HuH-7 (cell line): ENCODE measurements at regions not wholly inside any gene's neighbourhood (a gene's known extent, or its start where the extent isn't known, plus 50 kb on each side); places are given as distances from the start of the nearest gene placed in this dataset.
"Not testable (repeated sequence)": the region's sequence is repeated elsewhere in the genome, so short reads cannot be mapped to it uniquely, and the experiment has no call there.

Source experiments
- DNase-seq: peaks from one replicate; pipeline ENCODE4 v3.0.0; 2011; ENCODE audit warnings: low spot score

DNA sequence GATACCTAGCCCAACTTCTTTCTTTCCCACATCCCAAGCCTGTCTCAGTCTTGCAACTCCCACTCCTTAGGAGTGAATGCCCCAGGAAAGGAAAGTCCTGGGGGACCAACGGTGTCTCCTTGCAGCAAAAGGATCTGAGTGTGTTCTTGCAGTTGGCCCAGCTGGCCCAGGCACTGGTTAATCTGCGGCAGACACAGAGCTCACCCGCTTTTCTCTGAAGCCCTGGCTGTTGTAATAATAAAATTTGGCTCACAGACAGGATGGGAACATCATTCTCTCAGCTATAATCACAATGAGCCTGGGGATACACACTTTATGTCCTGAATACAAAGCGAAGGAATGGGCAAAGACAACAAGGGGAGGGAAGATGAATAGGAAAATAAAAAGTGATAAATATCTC is 185.6 kb upstream of the ADRA1D start:
- DNase-seq = no peak

DNA sequence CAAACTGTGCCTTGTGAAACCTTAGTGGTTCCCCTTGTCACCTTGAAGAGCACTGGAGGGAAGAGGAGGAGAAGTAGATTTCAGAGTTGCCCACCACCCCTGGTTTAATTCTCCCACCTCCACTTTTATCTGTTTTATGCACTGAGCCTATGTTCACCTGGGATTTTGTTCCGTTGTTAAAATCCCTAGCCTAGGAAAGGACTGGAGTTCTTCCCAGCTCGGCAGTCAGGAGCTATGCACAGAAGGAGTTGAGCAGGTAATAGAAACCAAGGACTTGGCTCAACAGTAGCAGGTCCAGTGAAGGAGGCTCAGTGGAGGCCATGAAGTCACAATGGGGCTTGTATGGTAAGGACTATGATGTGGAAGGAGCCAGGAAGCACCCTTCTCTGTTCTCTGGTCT is 182.4 kb upstream of the ADRA1D start:
- DNase-seq = no peak

DNA sequence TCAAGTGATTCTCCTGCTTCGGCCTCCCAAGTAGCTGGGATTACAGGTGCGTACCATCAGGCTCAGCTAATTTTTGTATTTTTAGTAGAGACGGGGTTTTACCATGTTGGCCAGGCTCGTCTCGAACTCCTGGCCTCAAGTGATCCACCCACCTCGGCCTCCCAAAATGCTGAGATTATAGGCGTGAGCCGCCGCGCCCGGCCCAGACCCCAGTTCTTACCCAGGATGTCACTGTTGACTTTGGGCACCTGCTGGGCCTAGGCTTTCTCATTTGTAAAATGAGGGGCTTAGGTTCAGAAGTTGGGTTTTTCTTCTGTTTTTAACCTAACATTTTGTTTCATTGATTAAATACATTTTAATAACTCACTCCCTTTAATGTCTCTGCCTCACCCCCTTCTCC is 181.7 kb upstream of the ADRA1D start:
- DNase-seq = not testable (repeated sequence)

DNA sequence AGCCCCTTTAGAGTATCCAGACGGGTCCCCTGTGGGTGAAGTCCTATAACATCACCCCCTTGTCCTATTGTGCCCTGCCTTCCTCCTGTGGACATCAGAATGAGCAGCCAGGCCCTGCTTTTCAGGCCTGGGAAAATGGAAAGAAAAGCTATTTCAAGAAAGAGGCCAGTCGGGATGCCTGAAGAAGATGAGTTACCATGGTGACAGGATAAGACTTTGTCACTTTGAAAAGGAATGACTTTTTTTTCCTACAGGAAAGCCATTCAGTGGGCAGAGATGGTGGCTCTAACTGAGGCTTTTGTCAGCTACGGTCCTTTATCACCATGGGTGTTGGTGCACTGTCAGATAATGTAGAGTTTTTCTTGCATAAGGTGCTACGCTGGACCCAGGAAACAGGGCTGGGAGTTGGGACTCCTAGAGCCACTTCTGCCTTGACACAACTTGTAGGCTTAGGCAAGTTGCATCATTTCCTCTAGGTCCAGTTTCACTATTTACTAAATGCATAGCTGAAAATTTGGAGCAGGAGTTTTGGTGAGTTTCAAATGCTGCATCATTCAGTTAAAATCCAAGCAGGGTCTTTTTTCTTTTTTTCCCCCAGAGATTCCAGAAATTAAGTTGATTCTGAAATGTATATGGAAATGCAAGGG is 179.0 kb upstream of the ADRA1D start:
- DNase-seq = no peak

DNA sequence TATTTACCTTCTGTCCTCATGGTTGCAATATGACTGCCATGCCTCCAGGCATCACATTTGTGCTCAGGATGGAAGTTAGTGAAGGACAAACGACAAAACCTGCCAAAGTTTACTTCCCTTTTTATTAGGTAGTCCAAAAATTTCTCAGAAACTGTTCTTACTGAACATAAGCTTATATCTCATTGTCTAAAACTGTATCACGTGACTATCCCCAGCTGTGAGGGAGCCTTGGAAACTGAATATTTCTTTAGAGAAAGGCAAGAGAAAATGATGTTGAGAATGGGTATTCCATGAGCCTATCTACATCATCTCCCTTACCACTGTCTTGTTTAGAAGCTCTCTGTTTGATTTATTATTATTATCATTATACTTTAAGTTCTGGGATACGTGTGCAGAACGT is 169.1 kb upstream of the ADRA1D start:
- DNase-seq = no peak

DNA sequence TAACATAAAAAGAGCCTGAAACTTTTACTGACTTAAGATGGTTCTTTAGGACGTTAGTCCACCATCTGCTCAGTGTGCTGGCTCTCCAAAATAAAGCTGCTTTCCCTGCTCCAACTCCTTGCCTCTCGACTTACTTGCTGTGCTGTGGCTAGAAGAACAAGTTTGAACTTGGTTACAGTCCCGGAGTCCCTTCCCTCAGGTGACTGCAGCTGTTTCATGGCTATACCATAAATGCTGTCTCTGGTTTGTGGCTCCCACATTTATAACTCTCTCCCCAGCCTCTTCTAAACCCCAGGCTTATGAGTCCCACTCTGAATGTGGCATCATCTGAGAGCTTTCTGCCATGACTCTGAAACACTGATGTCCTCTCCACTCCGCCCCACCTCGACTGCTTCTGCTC is 166.2 kb upstream of the ADRA1D start:
- no peak for DNase-seq

DNA sequence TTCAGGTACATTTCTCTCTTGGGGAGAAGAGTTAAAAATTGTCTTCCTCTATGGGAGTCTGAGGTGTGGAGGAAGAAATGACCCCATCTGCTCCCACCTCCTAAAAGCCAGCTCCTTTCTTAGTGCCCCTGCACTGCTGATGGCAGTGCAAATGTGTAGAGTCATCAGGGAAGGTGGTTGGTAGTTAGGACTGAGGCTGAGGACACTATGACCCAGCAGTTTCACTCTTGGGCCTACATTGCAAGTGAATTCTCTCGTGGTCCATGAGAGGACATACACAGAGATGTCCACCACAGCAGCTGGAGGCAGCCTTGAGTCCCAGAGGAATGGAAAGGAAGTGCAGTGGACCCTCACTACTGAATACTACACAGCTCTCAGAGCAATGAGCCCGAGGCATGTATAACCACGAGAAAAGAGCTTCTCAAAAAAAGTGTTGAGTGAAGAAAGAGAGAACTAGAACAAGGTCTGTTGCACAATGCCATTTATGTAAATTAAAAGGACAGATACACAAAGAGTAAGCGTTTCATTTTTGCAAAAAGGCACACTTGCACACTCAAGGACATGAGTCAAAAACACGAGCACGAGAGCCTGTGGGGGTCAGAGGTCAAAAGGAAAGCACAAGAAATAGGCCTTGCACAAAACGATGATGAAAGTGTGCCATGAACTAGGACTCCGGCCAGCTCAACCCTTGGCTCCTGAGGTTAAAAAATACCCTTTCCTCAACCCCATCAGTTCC is 164.4 kb upstream of the ADRA1D start:
- no peak for DNase-seq

DNA sequence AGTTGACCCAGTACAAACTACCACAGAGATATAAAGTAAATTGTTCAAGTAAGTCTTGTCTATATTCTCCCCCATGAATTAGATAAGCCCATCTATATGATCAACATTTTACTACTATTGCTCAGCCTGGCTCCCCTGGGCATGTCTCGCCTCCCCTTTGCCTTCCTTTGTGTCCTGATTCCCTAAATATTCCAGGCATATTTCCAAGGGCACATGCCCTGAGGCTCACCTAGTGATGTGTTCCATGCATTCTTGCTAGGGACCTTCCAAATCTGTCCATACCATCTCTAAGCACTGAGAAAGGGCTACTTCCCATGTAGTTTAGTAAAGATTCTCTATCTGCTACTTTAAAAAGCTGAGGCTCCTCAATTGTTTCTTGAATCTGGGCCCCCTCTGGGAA is 163.1 kb upstream of the ADRA1D start:
- no peak for DNase-seq

DNA sequence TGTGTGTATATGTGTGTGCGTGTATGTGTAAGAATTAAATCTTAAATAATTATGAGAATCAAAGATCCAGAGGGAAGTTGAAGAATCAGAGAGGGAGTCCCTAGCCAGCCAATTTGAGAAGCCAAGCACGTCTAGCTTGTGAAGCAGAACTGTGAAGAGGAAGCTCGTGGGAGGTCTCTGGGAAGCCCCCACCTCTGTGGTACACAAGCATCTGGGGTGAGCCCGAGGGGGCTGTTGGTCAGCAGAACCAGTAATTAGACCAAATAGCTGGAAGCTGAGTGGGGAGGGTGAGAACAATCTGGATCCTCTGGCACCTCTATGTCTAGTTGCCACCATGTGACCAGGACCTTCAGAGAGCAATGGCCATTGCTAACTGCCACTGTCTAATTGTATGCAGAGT is 162.7 kb upstream of the ADRA1D start:
- no peak for DNase-seq

DNA sequence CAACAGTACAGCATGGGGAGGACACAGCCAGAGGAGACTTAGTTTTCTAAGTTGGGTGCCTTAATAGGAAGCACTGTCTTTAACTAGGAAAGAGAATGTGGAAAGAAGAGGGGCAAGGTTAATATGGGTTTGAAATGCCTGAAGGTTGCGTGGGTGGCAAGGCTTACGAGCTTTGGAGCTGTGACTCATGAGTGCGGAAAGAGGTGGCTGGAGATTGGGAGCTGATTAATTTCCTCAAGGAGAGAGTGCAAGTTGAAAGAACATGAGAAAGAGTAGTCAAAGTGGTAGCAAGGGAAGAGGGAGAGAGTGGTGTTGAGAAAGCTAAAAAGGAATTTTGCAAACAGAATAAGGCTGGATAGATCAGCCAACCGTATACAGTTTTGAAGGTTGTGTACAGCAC is 157.5 kb upstream of the ADRA1D start:
- DNase-seq = no peak

DNA sequence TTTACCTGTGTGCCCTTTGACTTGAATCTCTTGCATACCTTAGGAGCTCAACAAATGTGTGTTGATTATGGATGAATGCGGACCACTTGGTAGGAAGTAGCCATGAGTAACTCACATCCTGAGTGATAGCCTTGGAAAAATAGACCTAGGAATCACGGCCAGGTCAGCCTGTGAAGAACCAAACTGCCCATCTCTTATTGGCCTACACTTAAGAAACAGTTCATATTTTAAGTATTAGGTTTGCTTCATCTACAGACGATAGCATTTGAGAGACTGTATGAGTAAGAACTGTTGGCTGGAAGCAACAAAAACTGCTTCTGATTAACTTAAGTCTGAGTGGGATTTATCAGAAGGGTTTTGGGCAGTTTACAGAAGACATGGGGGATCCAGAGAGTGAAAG is 152.5 kb upstream of the ADRA1D start:
- no peak for DNase-seq

DNA sequence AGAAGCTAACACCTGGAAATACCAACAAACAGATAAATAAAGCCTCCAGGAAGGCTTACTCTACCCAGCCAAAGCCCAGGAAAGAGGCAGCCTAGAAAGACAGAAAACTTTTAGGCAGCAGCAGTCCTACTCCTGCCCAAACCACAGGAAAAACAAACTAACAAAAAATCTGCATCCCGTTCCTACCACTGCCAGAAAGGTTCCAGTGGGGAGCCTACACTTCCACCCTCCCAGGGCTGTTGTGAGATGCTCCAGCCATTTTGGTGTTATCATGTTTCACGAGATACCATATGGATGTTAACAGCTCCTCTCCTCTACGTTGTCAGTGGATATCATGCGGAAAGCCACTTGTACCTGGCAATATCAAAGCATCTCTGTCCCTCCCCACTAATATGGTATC is 135.9 kb upstream of the ADRA1D start:
- no peak for DNase-seq

DNA sequence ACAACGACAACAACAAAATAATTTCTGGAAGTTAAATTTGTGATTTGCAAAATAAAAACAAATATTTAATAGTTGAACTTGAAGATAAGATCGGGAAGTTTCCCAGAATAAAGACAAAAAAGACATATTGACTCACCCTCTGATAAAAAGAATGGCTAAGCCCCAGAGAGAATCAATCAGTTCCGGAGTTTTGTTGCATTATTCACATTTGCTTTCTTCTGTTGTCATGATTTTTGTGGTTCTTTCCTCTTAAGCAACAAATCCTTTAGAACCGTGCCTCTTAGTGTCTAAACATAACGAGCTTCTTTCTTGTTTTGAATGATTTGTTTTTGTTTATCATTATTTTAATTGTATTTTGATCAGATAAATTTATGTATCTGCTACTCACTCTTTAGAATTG is 134.9 kb upstream of the ADRA1D start:
- no peak for DNase-seq

DNA sequence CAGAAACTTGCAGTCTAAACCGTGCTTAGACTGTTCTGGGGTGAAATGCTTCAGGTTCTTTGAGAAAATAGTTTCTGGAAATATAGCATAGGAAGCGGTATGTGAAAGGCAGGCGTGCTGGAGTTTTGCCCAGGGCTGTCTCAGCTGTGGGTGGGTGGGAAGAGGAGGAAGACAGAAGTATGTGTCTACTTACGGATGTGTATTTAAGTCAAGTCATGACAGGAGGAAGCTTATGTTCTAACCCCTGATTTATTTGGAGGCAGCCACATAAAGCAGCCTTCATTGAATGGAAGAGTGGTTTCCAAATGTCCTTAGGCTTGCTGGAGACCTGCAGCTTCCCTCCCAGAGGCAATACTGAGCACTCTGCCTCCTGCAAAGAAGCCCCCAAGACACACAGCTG is 126.8 kb upstream of the ADRA1D start:
- no peak for DNase-seq

DNA sequence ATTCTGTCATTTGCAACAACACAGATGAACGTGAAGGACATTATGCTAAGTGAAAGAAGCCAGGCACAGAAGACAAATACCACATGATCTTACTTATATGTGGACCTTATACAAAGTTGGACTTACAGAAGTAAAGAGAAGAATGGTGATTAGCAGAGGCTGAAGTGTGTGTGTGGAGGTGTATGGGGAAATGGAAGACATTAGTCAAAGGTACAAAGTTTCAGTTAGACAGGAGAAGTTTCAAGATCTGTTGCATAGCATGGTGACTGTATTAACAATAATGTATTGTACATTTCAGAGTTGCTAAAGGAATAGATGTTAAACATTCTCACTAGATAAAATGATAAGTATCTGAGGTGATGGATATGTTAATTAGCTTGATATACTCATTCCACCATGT is 124.4 kb upstream of the ADRA1D start:
- no peak for DNase-seq

DNA sequence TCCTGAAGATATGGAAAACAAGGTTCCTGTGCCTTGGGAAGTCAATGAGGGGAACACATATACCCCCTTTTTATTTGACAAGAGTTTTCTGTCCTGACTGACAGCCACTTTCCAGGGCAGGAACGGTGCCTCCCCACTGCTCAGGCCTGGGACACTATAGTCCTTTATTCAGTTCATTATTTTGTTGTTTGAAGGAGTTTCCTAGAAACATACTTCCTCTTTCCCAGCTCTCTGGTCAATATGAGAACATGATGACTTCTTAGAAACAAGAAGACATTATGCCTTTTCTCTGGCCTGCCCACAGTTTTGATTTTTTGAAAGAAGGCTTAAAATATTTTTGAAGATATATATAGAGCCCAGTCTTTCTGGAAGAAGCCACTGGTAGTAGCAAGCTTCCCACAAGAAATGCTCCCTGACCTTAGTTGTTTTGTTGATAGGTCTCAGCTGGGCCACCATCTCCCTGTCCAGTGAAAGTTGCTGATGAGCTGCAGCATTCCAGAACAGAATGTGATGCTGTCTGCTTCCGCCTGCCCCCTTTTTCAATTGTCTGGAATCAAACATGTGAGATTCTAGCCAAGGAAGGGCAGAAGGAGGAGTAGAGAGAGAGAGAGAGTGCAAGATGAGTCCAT is 122.7 kb upstream of the ADRA1D start:
- DNase-seq = no peak

DNA sequence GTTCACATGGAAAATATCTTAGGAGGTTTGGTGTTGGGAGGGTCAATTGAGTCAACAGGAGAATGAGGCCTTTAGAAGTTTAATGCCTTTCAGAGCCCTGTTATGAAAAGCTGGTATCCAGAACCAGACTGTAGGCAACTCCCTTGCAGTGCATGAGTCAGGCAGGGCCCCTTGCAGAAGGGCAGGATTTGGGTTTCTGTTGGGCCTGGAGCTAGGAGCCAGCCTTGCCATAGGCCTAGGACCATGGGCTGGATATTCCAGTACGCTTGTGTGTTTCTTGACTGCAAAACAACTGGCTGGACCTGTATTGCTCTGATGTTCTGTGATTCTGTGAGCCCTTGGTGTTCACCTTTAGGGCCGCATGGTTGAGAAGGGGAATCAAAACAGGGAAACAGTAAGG is 121.8 kb upstream of the ADRA1D start:
- no peak for DNase-seq

DNA sequence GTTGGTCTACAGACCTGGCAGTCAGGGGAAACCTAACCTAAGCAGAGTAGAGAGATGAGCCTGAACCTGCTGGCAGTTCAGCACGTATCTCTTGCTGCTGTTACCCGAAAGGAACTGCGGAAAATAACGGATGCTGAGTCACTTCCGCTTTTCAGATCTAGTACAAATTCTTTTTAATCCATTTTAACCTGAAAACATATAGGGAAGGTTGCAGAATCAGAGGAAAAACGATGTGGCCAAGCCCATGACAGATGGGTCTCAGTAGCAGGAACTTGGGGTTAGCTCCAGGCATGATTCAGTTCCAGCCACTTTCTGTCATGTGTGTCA is 120.7 kb upstream of the ADRA1D start:
- no peak for DNase-seq

DNA sequence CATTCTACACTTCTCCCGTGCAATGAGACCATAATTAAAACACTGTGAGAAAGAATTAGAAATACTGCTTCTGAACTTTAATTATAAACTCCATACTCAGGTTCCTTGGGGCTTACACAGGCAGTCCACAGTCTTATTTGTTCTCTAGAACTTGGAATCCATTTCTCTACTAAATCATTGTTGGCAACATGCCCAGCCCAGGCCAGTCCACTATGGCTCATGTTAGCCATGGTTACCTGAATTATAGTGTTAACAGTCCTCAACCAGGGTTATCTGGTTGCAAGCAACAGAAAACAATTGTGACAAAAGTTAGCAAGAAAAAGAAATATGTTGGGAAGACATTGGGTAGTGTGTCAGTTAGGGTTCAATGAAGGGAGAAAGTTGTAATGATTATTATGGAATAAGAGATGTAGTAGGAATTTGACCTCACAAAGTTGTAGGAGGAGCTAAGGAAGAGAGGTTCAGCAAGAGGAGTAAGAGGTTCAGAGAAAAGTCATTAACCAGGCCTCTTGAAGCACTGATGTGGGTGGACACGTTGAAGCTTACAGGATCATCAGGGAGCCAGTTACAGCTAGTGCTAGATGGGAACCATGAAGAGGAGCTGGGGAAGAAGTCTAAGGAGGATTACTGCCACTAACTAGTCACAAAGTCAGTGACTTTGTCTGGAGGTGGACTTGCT is 120.2 kb upstream of the ADRA1D start:
- no peak for DNase-seq

DNA sequence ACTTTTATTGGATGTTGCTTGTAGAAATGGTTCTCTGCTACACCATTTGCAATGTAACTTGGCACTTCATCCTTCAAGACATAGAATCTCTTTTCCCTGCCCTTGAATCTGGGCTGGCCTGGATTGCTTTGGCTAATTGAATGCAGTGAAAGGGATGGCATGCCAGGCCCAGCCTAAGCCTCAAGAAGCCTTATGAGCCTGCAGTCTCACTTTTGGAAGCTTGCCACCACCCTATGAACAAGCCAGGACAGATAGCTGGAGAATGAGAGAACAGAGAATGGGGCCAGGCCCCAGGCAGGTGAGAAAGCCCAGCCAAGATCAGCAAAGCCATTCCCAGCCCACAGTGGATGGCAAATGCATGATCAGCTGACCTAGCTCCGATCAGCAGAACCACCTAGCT is 117.0 kb upstream of the ADRA1D start:
- no peak for DNase-seq

DNA sequence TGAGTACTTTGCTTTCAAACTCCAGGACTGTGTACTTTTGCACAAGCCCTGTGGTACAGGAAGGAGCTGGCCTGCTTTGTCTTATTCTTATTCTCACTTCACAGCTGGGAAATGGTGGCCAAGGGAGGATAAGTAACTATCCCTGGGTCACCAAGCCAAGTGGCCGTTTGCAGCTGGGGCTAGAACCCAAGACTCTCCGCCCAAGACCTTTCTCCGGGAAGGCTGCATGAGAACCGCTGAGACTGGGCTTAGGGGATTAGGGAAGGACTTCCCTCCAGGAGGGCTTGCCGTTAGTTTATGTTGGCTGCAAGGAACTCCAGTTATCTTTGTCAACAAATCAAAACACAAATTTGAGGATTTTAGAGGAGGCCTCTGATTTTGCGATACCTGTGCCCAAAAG is 109.5 kb upstream of the ADRA1D start:
- DNase-seq = no peak

DNA sequence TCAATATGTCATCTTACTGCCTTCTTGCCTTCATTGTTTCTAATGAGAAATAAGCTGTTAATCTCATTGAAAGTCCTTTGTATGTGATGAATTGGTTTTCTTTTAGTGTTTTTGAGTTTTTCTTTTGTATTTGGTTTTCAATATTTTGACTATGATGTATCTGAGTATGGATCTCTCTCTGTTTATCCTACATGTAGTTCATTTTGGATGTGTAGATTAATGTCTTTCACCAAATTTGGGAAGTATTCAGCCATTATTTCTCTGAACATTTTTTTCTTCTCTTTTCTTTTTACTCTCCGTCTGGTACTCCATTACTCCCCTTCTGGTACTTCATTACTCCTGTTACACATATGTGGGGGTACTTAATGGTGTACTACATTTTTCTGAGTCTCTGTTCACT is 103.3 kb upstream of the ADRA1D start:
- no peak for DNase-seq

DNA sequence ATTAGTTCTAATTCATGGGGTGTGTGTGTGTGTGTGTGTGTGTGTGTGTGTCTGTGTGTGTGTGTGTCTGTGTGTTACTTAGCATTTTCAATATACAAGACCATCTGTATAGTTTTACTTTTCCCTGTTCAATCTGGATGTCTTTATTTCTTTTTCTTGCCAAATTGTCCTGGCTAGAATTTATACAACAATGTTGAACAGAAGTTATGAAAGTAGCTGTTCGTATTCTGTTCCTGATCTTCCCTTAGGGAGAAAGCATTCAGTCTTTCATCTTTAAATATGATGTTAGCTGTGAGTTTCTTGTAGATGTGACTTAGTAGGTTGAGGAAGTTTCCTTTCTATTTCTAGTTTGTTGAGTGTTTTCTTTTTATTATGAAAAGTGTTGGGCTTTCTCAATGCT is 101.0 kb upstream of the ADRA1D start:
- DNase-seq = no peak
